ENCODE measurements at regions not wholly inside any gene's neighbourhood (a gene's known extent, or its start where the extent isn't known, plus 50 kb on each side); places are given as distances from the start of the nearest gene placed in this dataset.
"Not testable (repeated sequence)": the region's sequence is repeated elsewhere in the genome, so short reads cannot be mapped to it uniquely, and the experiment has no call there.

- no peak overlapping the region for H3K4me3 ChIP-seq
- no peak overlapping the region for H3K27ac ChIP-seq
- TF ChIP-seq CTCF (IDR thresholded peaks at IDR 0.05) = no peak
- no peak for DNase-seq (ENCODE audit: low spot score)
These were observed 89.3 kb upstream of the CDYL2 start for GRCh38 chr16:80893686-80894085.

- H3K4me3 ChIP-seq; DNase-seq (ENCODE audit: low spot score); H3K27ac ChIP-seq: not testable (repeated sequence)
These were observed 88.0 kb upstream of the CDYL2 start for GRCh38 chr16:80892395-80892794.

GRCh38 chr16:80889779-80890359 lies 85.5 kb upstream of the CDYL2 start:
- no peak for DNase-seq (ENCODE audit: low spot score)
- H3K27ac ChIP-seq = no peak overlapping the region
- no peak overlapping the region for H3K4me3 ChIP-seq
- TF ChIP-seq CTCF (IDR thresholded peaks at IDR 0.05) = no peak

- H3K27ac ChIP-seq = no peak overlapping the region
- H3K4me3 ChIP-seq = no peak overlapping the region
- DNase-seq (ENCODE audit: low spot score) = no peak
- no peak for TF ChIP-seq CTCF (IDR thresholded peaks at IDR 0.05)
These were observed 82.7 kb upstream of the CDYL2 start for GRCh38 chr16:80887062-80887461.

- H3K27ac ChIP-seq = no peak overlapping the region
- no peak for TF ChIP-seq CTCF (IDR thresholded peaks at IDR 0.05)
- no peak for DNase-seq (ENCODE audit: low spot score)
- no peak overlapping the region for H3K4me3 ChIP-seq
These were observed 79.4 kb upstream of the CDYL2 start for GRCh38 chr16:80883816-80884215.

- no peak for TF ChIP-seq CTCF (IDR thresholded peaks at IDR 0.05)
- no peak overlapping the region for H3K4me3 ChIP-seq
- no peak for DNase-seq (ENCODE audit: low spot score)
- H3K27ac ChIP-seq = no peak overlapping the region
These were observed 78.8 kb upstream of the CDYL2 start for GRCh38 chr16:80883159-80883642.

GRCh38 chr16:80875616-80876015 lies 71.2 kb upstream of the CDYL2 start:
- H3K4me3 ChIP-seq = no peak overlapping the region
- DNase-seq (ENCODE audit: low spot score) = no peak
- TF ChIP-seq CTCF (IDR thresholded peaks at IDR 0.05) = no peak
- no peak overlapping the region for H3K27ac ChIP-seq
